ENCODE measurements at regions not wholly inside any gene's neighbourhood (a gene's known extent, or its start where the extent isn't known, plus 50 kb on each side); places are given as distances from the start of the nearest gene placed in this dataset.

GRCh38 chr17:79478051-79478461 lies 132.8 kb downstream of the RBFOX3 start:
- intact Hi-C loops (cut with DNase I; ENCODE audit: low total_unique reads): no loop called here
- no peak for DNase-seq
- H3K4me1 ChIP-seq: no peaks in the 10 kb centered on the region
- no peaks in the 10 kb centered on the region for H3K9me3 ChIP-seq
- H3K27ac ChIP-seq: no peak overlapping the region
- TF ChIP-seq CTCF (IDR thresholded peaks at IDR 0.05): no peak
- H3K4me3 ChIP-seq: no peak overlapping the region
- peaks cover 0 to 89% of the 10 kb centered on the region in 2 donors for H3K27me3 ChIP-seq
- no peaks in the 10 kb centered on the region for H3K36me3 ChIP-seq

- Histone ChIP-seq H3K4me1 (no peaks in the 10 kb centered on the region), H3K27me3 (peaks cover 0 to 81% of the 10 kb centered on the region in 2 donors), H3K27ac (no peak overlapping the region), H3K4me3 (no peak overlapping the region), H3K36me3 (no peaks in the 10 kb centered on the region), H3K9me3 (no peaks in the 10 kb centered on the region)
- TF ChIP-seq CTCF (IDR thresholded peaks at IDR 0.05): no peak
- intact Hi-C loops (cut with DNase I; ENCODE audit: low total_unique reads): no loop called here
- no peak for DNase-seq
Observed at GRCh38 chr17:79476074-79476652, 134.7 kb downstream of the RBFOX3 start.

GRCh38 chr17:79473876-79474440 lies 136.9 kb downstream of the RBFOX3 start:
- no peak for TF ChIP-seq CTCF (IDR thresholded peaks at IDR 0.05)

GRCh38 chr17:79473111-79473875 lies 137.6 kb downstream of the RBFOX3 start:
- intact Hi-C loops (cut with DNase I; ENCODE audit: low total_unique reads): no loop called here
- peaks cover 0 to 73% of the 10 kb centered on the region in 2 donors for H3K27me3 ChIP-seq
- no peak overlapping the region for H3K27ac ChIP-seq
- no peaks in the 10 kb centered on the region for H3K4me1 ChIP-seq
- no peak for TF ChIP-seq CTCF (IDR thresholded peaks at IDR 0.05)
- H3K9me3 ChIP-seq: no peaks in the 10 kb centered on the region
- no peak overlapping the region for H3K4me3 ChIP-seq
- H3K36me3 ChIP-seq: no peaks in the 10 kb centered on the region
- DNase-seq: no peak

More at GRCh38 chr17:79473876-79474440, 136.9 kb downstream of the RBFOX3 start:
- Histone ChIP-seq H3K36me3 (no peaks in the 10 kb centered on the region), H3K27ac (no peak overlapping the region), H3K4me3 (no peak overlapping the region), H3K27me3 (peaks cover 0 to 71% of the 10 kb centered on the region in 2 donors), H3K9me3 (no peaks in the 10 kb centered on the region), H3K4me1 (no peaks in the 10 kb centered on the region)
- intact Hi-C loops (cut with DNase I; ENCODE audit: low total_unique reads): no loop called here
- DNase-seq: no peak

- no peak for TF ChIP-seq CTCF (IDR thresholded peaks at IDR 0.05)
- intact Hi-C loops (cut with DNase I; ENCODE audit: low total_unique reads): no loop called here
- H3K9me3 ChIP-seq: no peaks in the 10 kb centered on the region
- H3K36me3 ChIP-seq: no peaks in the 10 kb centered on the region
- no peak overlapping the region for H3K27ac ChIP-seq
- H3K27me3 ChIP-seq: peaks cover 0 to 77% of the 10 kb centered on the region in 2 donors
- no peak for DNase-seq
- no peaks in the 10 kb centered on the region for H3K4me1 ChIP-seq
- H3K4me3 ChIP-seq: no peak overlapping the region
Observed at GRCh38 chr17:79470754-79471153, 140.1 kb downstream of the RBFOX3 start.
